GM12878 (cell line): ENCODE measurements at regions not wholly inside any gene's neighbourhood (a gene's known extent, or its start where the extent isn't known, plus 50 kb on each side); places are given as distances from the start of the nearest gene placed in this dataset.

Experiments used
- ATAC-seq: fragments of 200-7000 bp; cut with Tn5 transposase; 3 replicates; pipeline ENCODE4 v1.9.1; 2020; ENCODE audit warnings: mild to moderate bottlenecking, moderate library complexity
- BruUV-seq: library from RNA; stranded (reverse); fragments of 400-500 nt; replicated peaks from 2 replicates; lab custom pipeline; 2021; lab: Mats Ljungman, UMichigan
- CTCF ChIA-PET: fragments of 300-600 bp; sonication (Branson Sonifier 250); formaldehyde crosslinking; extraction: SDS; loops from one replicate; lab custom pipeline; 2021; ENCODE audit warnings: inconsistent platforms; lab: Yijun Ruan, JAX
- POLR2A ChIA-PET: fragments of 350-600 bp; formaldehyde crosslinking; extraction: SDS; loops from one replicate; lab custom pipeline; 2021; ENCODE audit warnings: inconsistent platforms; lab: Charles Lee
- RAD21 ChIA-PET: fragments of 300-600 bp; sonication (Branson Sonifier 250); formaldehyde crosslinking; loops from one replicate; lab custom pipeline; 2023; ENCODE audit warnings: antibody characterized with exemption; ENCODE audit not compliant: unreplicated experiment; lab: Charles Lee
- SMC1A ChIA-PET: fragments of 300-600 bp; sonication (Branson Sonifier 250); formaldehyde crosslinking; loops from one replicate; lab custom pipeline; 2023; ENCODE audit not compliant: unreplicated experiment, uncharacterized antibody; lab: Charles Lee
- DNase-seq: peaks from one replicate; pipeline ENCODE4 v3.0.0-alpha.2; 2011; ENCODE audit warnings: low read depth, low spot score
- FAIRE-seq: peaks from 3 replicates; lab custom pipeline; 2011; peaks lifted over from hg19 to GRCh38; lab: Jason Lieb, UNC
- H2AFZ ChIP-seq: 2 replicates; pipeline ENCODE4 v1.6.0; 2011; ENCODE audit warnings: low read depth, low read length, control low read depth; ENCODE audit not compliant: control insufficient read depth
- H3K27ac ChIP-seq: 2 replicates; pipeline ENCODE4 v1.5.1; 2011; ENCODE audit warnings: control low read depth; ENCODE audit not compliant: control insufficient read depth, insufficient read depth
- H3K27me3 ChIP-seq, 2 experiments: replicated peaks in 1 of 2; 2 replicates each; pipeline versions ENCODE4 v1.6.0 to v1.6.1; 2011; ENCODE audit warnings: low read length in 1 of 2; ENCODE audit not compliant: control insufficient read depth in 2 of 2, insufficient read depth in 2 of 2
- H3K36me3 ChIP-seq, 2 experiments: 2 replicates each; pipeline ENCODE4 v1.5.1; 2011; ENCODE audit warnings: low read length in 1 of 2; ENCODE audit not compliant: control insufficient read depth in 2 of 2, insufficient read depth in 2 of 2
- H3K4me1 ChIP-seq: 2 replicates; pipeline ENCODE4 v1.6.1; 2011; ENCODE audit warnings: mild to moderate bottlenecking, low read length, moderate library complexity, mixed read lengths; ENCODE audit not compliant: control insufficient read depth, insufficient read depth
- H3K4me2 ChIP-seq: 2 replicates; pipeline ENCODE4 v1.6.0; 2011; ENCODE audit warnings: control low read depth; ENCODE audit not compliant: control insufficient read depth, insufficient read depth
- H3K4me3 ChIP-seq: fragments of 200-600 bp; sonication (generic); 2 replicates; pipeline ENCODE4 v1.5.1; 2016
- H3K79me2 ChIP-seq: 2 replicates; pipeline ENCODE4 v1.6.0; 2011; ENCODE audit warnings: low read length; ENCODE audit not compliant: control insufficient read depth, insufficient read depth
- H3K9ac ChIP-seq: 2 replicates; pipeline ENCODE4 v1.8.0; 2011; ENCODE audit warnings: low read length, control low read depth, mixed read lengths; ENCODE audit not compliant: control insufficient read depth, insufficient read depth
- H3K9me3 ChIP-seq: replicated peaks from 3 replicates; pipeline ENCODE4 v1.5.1; 2011; ENCODE audit warnings: mild to moderate bottlenecking, low read length; ENCODE audit not compliant: control insufficient read depth, insufficient read depth
- H4K20me1 ChIP-seq: 2 replicates; pipeline ENCODE4 v1.6.0; 2011; ENCODE audit not compliant: control insufficient read depth, insufficient read depth
- BHLHE40 ChIP-seq, 2 experiments: fragments of 450-650 bp in 1 of 2; IDR thresholded peaks; 2 replicates each; pipeline ENCODE4 v1.6.1; 2011 to 2017; ENCODE audit warnings: low read depth in 2 of 2, borderline replicate concordance in 1 of 2, improper control_type of control experiment in 1 of 2, low read length in 1 of 2, mild to moderate bottlenecking in 1 of 2
- CREM ChIP-seq: IDR thresholded peaks from 2 replicates; pipeline ENCODE4 v1.6.1; 2014; ENCODE audit warnings: antibody characterized with exemption, low read depth
- IKZF1 ChIP-seq: fragments of 450-650 bp; conservative IDR thresholded peaks from 2 replicates; pipeline ENCODE4 v1.6.1; 2017; ENCODE audit warnings: antibody characterized with exemption, mild to moderate bottlenecking
- NFYB ChIP-seq: IDR thresholded peaks from 2 replicates; pipeline ENCODE4 v1.6.1; 2011; ENCODE audit warnings: low read depth, mild to moderate bottlenecking, low read length, improper control_type of control experiment, moderate library complexity; ENCODE audit not compliant: insufficient read depth
- NR2C2 ChIP-seq: IDR thresholded peaks from 2 replicates; pipeline ENCODE4 v1.6.1; 2011; ENCODE audit warnings: borderline replicate concordance, low read depth; ENCODE audit not compliant: control insufficient read depth, insufficient read length
- POLR2AphosphoS5 ChIP-seq: IDR thresholded peaks from 2 replicates; pipeline ENCODE4 v1.6.1; 2011; ENCODE audit warnings: mild to moderate bottlenecking, low read length, inconsistent platforms
- SMARCA5 ChIP-seq: fragments of 450-650 bp; IDR thresholded peaks from 2 replicates; pipeline ENCODE4 v1.6.1; 2017; ENCODE audit warnings: mild to moderate bottlenecking
- SPI1 ChIP-seq: IDR thresholded peaks from 2 replicates; pipeline ENCODE4 v1.6.1; 2011; ENCODE audit warnings: low read depth, mild to moderate bottlenecking, low read length, moderate library complexity, borderline replicate concordance; ENCODE audit not compliant: insufficient read depth
- TCF12 ChIP-seq: IDR thresholded peaks from 2 replicates; pipeline ENCODE4 v1.6.1; 2011; ENCODE audit warnings: low read depth, mild to moderate bottlenecking, low read length
- TCF3 ChIP-seq: IDR thresholded peaks from 2 replicates; pipeline ENCODE4 v1.6.1; 2012; ENCODE audit warnings: low read depth, mild to moderate bottlenecking, low read length, borderline replicate concordance; ENCODE audit not compliant: insufficient read depth
- ZNF384 ChIP-seq: IDR thresholded peaks from 2 replicates; pipeline ENCODE4 v1.6.1; 2012; ENCODE audit warnings: low read depth, mild to moderate bottlenecking, low read length, improper control_type of control experiment, borderline replicate concordance
- ZSCAN29 ChIP-seq: fragments of 450-650 bp; IDR thresholded peaks from 2 replicates; pipeline ENCODE4 v1.6.1; 2017; ENCODE audit warnings: mild to moderate bottlenecking, moderate library complexity
- WGBS: methylation state at CpG from one replicate; pipeline ENCODE4 v1.1.6; 2016; ENCODE audit warnings: low lambda C conversion rate; ENCODE audit not compliant: insufficient replicate concordance, insufficient coverage; ENCODE audit errors: missing lambda C conversion rate; 5-methylcytosine and 5-hydroxymethylcytosine counted together
- in situ Hi-C: fragments of 300-500 bp; cut with MboI; formaldehyde crosslinking; loops from 9 replicates; pipeline ENCODE4 v1.14.3; 2018; ENCODE audit warnings: mixed read lengths
- intact Hi-C: fragments of 100-400 bp; cut with micrococcal nuclease; formaldehyde crosslinking; loops from one replicate; pipeline ENCODE4 v1.14.2; 2022; ENCODE audit not compliant: unreplicated experiment
- TF ChIP-seq, protein P1 (sequence below): fragments of 450-650 bp; IDR thresholded peaks from 2 replicates; pipeline ENCODE4 v1.6.1; 2016; ENCODE audit warnings: mild to moderate bottlenecking, moderate library complexity, borderline replicate concordance
- TF ChIP-seq, protein P2 (sequence below): fragments of 450-650 bp; IDR thresholded peaks from 2 replicates; pipeline ENCODE4 v1.6.1; 2017; ENCODE audit warnings: mild to moderate bottlenecking, low read depth, inconsistent platforms; ENCODE audit not compliant: poor library complexity, severe bottlenecking

DNA sequence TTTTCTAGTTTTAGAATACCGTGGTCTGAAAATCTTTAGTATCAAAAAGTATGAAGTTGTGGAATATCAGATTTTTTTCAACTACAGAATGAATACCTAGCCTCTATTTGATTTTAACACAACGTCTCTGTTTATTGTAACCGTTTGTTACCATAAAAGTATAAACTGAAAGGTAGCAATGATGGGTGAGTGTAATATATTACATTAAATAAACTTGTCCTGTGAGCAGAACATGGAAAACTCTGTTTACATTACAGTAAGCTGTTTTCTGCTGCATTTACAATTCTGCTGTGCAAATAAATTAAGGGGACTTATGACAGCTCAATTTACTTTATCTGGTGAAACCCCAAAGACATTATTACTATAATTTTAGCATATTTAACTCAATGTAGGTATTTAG lies 62.5 kb downstream of the CHRM3 start:
- Histone ChIP-seq H3K4me2 (no peak overlapping the region), H3K79me2 (no peaks in the 10 kb centered on the region), H3K27ac (no peak overlapping the region), H3K27me3 (no peaks in the 10 kb centered on the region), H3K4me3 (no peak overlapping the region), H3K9ac (no peak overlapping the region), H4K20me1 (no peaks in the 10 kb centered on the region), H2AFZ (no peak overlapping the region), H3K9me3 (no peaks in the 10 kb centered on the region), H3K36me3 (no peaks in the 10 kb centered on the region), H3K4me1 (no peaks in the 10 kb centered on the region)
- no TSS peak for BruUV-seq
- 8% methylated on average over 3 of the region's 3 CpGs for WGBS
- intact Hi-C loops (no loop called here), in situ Hi-C loops (no loop called here)
- RAD21 ChIA-PET = no interaction called here
- ATAC-seq (no peak), FAIRE-seq (no peak), DNase-seq (no peak)
- CTCF ChIA-PET = no interaction called here
- SMC1A ChIA-PET = no interaction called here
- TF ChIP-seq SPI1 (no peak), BHLHE40 (IDR thresholded peaks at IDR 0.05; ENCODE audit: borderline replicate concordance in 1 of 2, low read depth in 2 of 2, low read length in 1 of 2) (no peak), NFYB (no peak), SMARCA5 (no peak), POLR2AphosphoS5 (no peak), TCF12 (no peak), IKZF1 (no peak)
- POLR2A ChIA-PET = no interaction called here

DNA sequence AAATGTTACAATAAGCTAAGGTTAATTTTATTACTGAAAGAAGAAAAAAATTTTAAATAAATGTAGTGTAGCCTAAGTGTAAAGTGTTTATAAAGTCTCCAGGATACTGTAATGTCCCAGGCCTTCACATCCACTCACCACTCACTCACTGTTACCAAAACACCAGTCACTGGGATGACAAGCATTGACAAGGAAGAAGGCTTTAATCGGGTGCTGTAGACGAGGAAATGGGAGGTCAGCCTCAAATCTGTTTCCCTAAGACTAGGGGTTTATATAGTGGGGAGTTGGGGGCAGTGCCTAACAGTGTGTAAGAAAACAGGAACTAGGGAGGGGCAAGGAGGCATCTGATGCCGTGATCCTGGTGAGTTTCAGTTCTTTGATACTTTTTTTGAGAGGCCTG lies 69.4 kb downstream of the CHRM3 start:
- H4K20me1 ChIP-seq = no peaks in the 10 kb centered on the region
- H3K4me3 ChIP-seq = no peak overlapping the region
- ATAC-seq (no peak), DNase-seq (no peak), FAIRE-seq (no peak)
- BruUV-seq = no TSS peak
- SMC1A ChIA-PET = no interaction called here
- RAD21 ChIA-PET = no interaction called here
- H3K79me2 ChIP-seq = no peaks in the 10 kb centered on the region
- no peak overlapping the region for H3K9ac ChIP-seq
- POLR2A ChIA-PET = no interaction called here
- H3K4me2 ChIP-seq = no peak overlapping the region
- no peaks in the 10 kb centered on the region for H3K9me3 ChIP-seq
- whole genome bisulfite sequencing = 1% methylated on average over 3 of the region's 3 CpGs
- intact Hi-C loops (no loop called here), in situ Hi-C loops (no loop called here)
- no peaks in the 10 kb centered on the region for H3K4me1 ChIP-seq
- CTCF ChIA-PET = no interaction called here
- no peak overlapping the region for H3K27ac ChIP-seq
- H2AFZ ChIP-seq = no peak overlapping the region
- no peaks in the 10 kb centered on the region for H3K36me3 ChIP-seq
- H3K27me3 ChIP-seq = no peaks in the 10 kb centered on the region
- no peak for TF ChIP-seq TCF3
- TF ChIP-seq, protein P1, sequence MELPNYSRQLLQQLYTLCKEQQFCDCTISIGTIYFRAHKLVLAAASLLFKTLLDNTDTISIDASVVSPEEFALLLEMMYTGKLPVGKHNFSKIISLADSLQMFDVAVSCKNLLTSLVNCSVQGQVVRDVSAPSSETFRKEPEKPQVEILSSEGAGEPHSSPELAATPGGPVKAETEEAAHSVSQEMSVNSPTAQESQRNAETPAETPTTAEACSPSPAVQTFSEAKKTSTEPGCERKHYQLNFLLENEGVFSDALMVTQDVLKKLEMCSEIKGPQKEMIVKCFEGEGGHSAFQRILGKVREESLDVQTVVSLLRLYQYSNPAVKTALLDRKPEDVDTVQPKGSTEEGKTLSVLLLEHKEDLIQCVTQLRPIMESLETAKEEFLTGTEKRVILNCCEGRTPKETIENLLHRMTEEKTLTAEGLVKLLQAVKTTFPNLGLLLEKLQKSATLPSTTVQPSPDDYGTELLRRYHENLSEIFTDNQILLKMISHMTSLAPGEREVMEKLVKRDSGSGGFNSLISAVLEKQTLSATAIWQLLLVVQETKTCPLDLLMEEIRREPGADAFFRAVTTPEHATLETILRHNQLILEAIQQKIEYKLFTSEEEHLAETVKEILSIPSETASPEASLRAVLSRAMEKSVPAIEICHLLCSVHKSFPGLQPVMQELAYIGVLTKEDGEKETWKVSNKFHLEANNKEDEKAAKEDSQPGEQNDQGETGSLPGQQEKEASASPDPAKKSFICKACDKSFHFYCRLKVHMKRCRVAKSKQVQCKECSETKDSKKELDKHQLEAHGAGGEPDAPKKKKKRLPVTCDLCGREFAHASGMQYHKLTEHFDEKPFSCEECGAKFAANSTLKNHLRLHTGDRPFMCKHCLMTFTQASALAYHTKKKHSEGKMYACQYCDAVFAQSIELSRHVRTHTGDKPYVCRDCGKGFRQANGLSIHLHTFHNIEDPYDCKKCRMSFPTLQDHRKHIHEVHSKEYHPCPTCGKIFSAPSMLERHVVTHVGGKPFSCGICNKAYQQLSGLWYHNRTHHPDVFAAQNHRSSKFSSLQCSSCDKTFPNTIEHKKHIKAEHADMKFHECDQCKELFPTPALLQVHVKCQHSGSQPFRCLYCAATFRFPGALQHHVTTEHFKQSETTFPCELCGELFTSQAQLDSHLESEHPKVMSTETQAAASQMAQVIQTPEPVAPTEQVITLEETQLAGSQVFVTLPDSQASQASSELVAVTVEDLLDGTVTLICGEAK = no peak
- TF ChIP-seq ZNF384 = no peak
- TF ChIP-seq, protein P2, sequence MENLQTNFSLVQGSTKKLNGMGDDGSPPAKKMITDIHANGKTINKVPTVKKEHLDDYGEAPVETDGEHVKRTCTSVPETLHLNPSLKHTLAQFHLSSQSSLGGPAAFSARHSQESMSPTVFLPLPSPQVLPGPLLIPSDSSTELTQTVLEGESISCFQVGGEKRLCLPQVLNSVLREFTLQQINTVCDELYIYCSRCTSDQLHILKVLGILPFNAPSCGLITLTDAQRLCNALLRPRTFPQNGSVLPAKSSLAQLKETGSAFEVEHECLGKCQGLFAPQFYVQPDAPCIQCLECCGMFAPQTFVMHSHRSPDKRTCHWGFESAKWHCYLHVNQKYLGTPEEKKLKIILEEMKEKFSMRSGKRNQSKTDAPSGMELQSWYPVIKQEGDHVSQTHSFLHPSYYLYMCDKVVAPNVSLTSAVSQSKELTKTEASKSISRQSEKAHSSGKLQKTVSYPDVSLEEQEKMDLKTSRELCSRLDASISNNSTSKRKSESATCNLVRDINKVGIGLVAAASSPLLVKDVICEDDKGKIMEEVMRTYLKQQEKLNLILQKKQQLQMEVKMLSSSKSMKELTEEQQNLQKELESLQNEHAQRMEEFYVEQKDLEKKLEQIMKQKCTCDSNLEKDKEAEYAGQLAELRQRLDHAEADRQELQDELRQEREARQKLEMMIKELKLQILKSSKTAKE = no peak
- TF ChIP-seq ZSCAN29 = no peak
- no peak for TF ChIP-seq NR2C2
- TF ChIP-seq CREM = no peak
